Fibroblast of lung (primary cell): ENCODE measurements at regions not wholly inside any gene's neighbourhood (a gene's known extent, or its start where the extent isn't known, plus 50 kb on each side); places are given as distances from the start of the nearest gene placed in this dataset.

Experiments used
- DNase-seq, 2 donors: peaks; one replicate each; pipeline versions ENCODE4 v3.0.0 to v3.0.0-alpha.2; 2010; ENCODE audit warnings: low read depth in 2 of 2
- H2AFZ ChIP-seq: 2 replicates; pipeline ENCODE4 v1.5.1; 2012; ENCODE audit warnings: low read length, control low read depth, inconsistent platforms
- H3K27ac ChIP-seq: 2 replicates; pipeline ENCODE4 v1.5.1; 2011; ENCODE audit warnings: low read length, control low read depth; ENCODE audit not compliant: insufficient read depth
- H3K27me3 ChIP-seq: 2 replicates; pipeline ENCODE4 v1.5.1; 2011; ENCODE audit warnings: mild to moderate bottlenecking, low read length; ENCODE audit not compliant: control insufficient read depth, insufficient read depth
- H3K36me3 ChIP-seq: 2 replicates; pipeline ENCODE4 v1.5.1; 2011; ENCODE audit warnings: low read length; ENCODE audit not compliant: control insufficient read depth, insufficient read depth
- H3K4me1 ChIP-seq: 2 replicates; pipeline ENCODE4 v1.5.1; 2011; ENCODE audit warnings: low read length; ENCODE audit not compliant: control insufficient read depth, insufficient read depth; ENCODE audit errors: extremely low read depth
- H3K4me2 ChIP-seq: 2 replicates; pipeline ENCODE4 v1.5.1; 2011; ENCODE audit warnings: low read length, control low read depth; ENCODE audit not compliant: insufficient read depth; ENCODE audit errors: extremely low read depth
- H3K4me3 ChIP-seq, 4 experiments: fragments of 200-600 bp in 1 of 4; sonication (generic) in 1 of 4; replicated peaks in 1 of 4; 2 replicates each; pipeline ENCODE4 v1.5.1; 2011 to 2016; ENCODE audit warnings: low read length in 4 of 4, low read depth in 3 of 4, mild to moderate bottlenecking in 3 of 4, control low read depth in 2 of 4, inconsistent platforms in 1 of 4, mixed read lengths in 1 of 4; ENCODE audit not compliant: insufficient read depth in 1 of 4; ENCODE audit errors: control extremely low read depth in 1 of 4
- H3K79me2 ChIP-seq: 2 replicates; pipeline ENCODE4 v1.5.1; 2012; ENCODE audit warnings: mild to moderate bottlenecking, low read length, inconsistent platforms; ENCODE audit not compliant: control insufficient read depth, insufficient read depth
- H3K9ac ChIP-seq: 2 replicates; pipeline ENCODE4 v1.5.1; 2011; ENCODE audit warnings: mild to moderate bottlenecking, low read length, control low read depth; ENCODE audit not compliant: insufficient read depth
- H3K9me3 ChIP-seq: 2 replicates; pipeline ENCODE4 v1.5.1; 2012; ENCODE audit warnings: low read depth, low read length; ENCODE audit not compliant: control insufficient read depth, insufficient read depth
- H4K20me1 ChIP-seq: 2 replicates; pipeline ENCODE4 v1.5.1; 2011; ENCODE audit warnings: low read length; ENCODE audit not compliant: control insufficient read depth, insufficient read depth; ENCODE audit errors: extremely low read depth
- EZH2 ChIP-seq: IDR thresholded peaks from 2 replicates; pipeline ENCODE4 v1.5.1; 2012; ENCODE audit warnings: low read length, control low read depth, mild to moderate bottlenecking; ENCODE audit errors: missing control alignments
- TF ChIP-seq, protein P1 (sequence below), 2 donors: IDR thresholded peaks in 1 of 2; conservative IDR thresholded peaks in 1 of 2; 1 replicate in 1 of 2; 2 replicates in 1 of 2; pipeline ENCODE4 v1.5.1; 2011 to 2012; ENCODE audit warnings: low read length in 2 of 2, control low read depth in 1 of 2, inconsistent platforms in 1 of 2, low read depth in 1 of 2, mild to moderate bottlenecking in 1 of 2

GRCh38 chr5:68381060-68381459, 165.5 kb downstream of the PIK3R1 start:
- Histone ChIP-seq H3K9me3 (no peaks in the 10 kb centered on the region), H3K4me1 (no peaks in the 10 kb centered on the region), H3K27ac (no peak overlapping the region), H4K20me1 (no peaks in the 10 kb centered on the region), H3K4me3 (no peak overlapping the region), H3K36me3 (no peaks in the 10 kb centered on the region), H3K27me3 (no peaks in the 10 kb centered on the region), H3K79me2 (no peaks in the 10 kb centered on the region), H2AFZ (no peak overlapping the region), H3K4me2 (no peak overlapping the region), H3K9ac (no peak overlapping the region)
- no peak for TF ChIP-seq EZH2
- TF ChIP-seq, protein P1, sequence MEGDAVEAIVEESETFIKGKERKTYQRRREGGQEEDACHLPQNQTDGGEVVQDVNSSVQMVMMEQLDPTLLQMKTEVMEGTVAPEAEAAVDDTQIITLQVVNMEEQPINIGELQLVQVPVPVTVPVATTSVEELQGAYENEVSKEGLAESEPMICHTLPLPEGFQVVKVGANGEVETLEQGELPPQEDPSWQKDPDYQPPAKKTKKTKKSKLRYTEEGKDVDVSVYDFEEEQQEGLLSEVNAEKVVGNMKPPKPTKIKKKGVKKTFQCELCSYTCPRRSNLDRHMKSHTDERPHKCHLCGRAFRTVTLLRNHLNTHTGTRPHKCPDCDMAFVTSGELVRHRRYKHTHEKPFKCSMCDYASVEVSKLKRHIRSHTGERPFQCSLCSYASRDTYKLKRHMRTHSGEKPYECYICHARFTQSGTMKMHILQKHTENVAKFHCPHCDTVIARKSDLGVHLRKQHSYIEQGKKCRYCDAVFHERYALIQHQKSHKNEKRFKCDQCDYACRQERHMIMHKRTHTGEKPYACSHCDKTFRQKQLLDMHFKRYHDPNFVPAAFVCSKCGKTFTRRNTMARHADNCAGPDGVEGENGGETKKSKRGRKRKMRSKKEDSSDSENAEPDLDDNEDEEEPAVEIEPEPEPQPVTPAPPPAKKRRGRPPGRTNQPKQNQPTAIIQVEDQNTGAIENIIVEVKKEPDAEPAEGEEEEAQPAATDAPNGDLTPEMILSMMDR (conservative IDR thresholded peaks at IDR 0.05 in 1 of 2, IDR thresholded peaks at IDR 0.05 in 1 of 2; ENCODE audit: low read depth in 1 of 2, low read length in 2 of 2) = no peak
- no peak for DNase-seq

DNA sequence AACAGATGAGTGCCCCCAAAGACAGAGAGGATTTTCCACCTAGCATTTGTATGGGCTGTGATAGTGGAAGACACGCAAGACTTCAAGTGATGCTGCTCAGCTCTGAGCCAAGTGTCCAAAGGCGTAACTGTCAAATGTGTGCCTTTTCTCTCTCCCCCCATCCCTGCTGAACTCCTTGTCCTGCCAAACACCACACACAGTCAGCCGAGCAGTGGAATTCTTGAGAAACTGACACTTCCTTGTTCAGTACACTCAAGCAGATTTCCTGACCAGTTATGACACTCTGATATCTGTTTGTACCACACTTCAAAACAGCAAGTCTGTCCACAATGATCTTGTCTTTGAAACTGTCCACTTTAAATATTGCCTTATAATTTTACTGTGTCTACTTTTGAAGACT, 166.4 kb downstream of the PIK3R1 start:
- Histone ChIP-seq H4K20me1 (no peaks in the 10 kb centered on the region), H3K9ac (no peak overlapping the region), H3K79me2 (no peaks in the 10 kb centered on the region), H3K4me1 (no peaks in the 10 kb centered on the region), H3K27me3 (no peaks in the 10 kb centered on the region), H3K9me3 (no peaks in the 10 kb centered on the region), H3K4me2 (no peak overlapping the region), H3K36me3 (no peaks in the 10 kb centered on the region), H3K27ac (no peak overlapping the region), H2AFZ (no peak overlapping the region), H3K4me3 (no peak overlapping the region)
- DNase-seq = no peak
- no peak for TF ChIP-seq EZH2
- TF ChIP-seq, protein P1 (conservative IDR thresholded peaks at IDR 0.05 in 1 of 2, IDR thresholded peaks at IDR 0.05 in 1 of 2; ENCODE audit: low read depth in 1 of 2, low read length in 2 of 2) = no peak

- Histone ChIP-seq H3K4me2 (no peak overlapping the region), H2AFZ (no peak overlapping the region), H3K36me3 (no peaks in the 10 kb centered on the region), H3K4me3 (no peak overlapping the region), H3K9ac (no peak overlapping the region), H3K27me3 (no peaks in the 10 kb centered on the region), H3K79me2 (no peaks in the 10 kb centered on the region), H3K27ac (no peak overlapping the region), H3K4me1 (no peaks in the 10 kb centered on the region), H4K20me1 (no peaks in the 10 kb centered on the region), H3K9me3 (no peaks in the 10 kb centered on the region)
- TF ChIP-seq, protein P1 (conservative IDR thresholded peaks at IDR 0.05 in 1 of 2, IDR thresholded peaks at IDR 0.05 in 1 of 2; ENCODE audit: low read depth in 1 of 2, low read length in 2 of 2) = no peak
- TF ChIP-seq EZH2 = no peak
- no peak for DNase-seq
Measured at GRCh38 chr5:68382640-68383039, 167.1 kb downstream of the PIK3R1 start.
